ENCODE measurements at regions not wholly inside any gene's neighbourhood (a gene's known extent, or its start where the extent isn't known, plus 50 kb on each side); places are given as distances from the start of the nearest gene placed in this dataset.

GRCh38 chr7:46550864-46551263, 629.8 kb upstream of the IGFBP3 start:
- Mint-ChIP-seq H3K27me3 (no peaks in the 10 kb centered on the region), H3K36me3 (no peaks in the 10 kb centered on the region), H3K9me3 (peaks cover 0 to 17% (median 1%) of the 10 kb centered on the region in 7 donors), H3K27ac (no peak overlapping the region), H3K4me1 (peaks cover 0 to 5% (median 0%) of the 10 kb centered on the region in 4 donors), H3K4me3 (no peak overlapping the region)
- no peaks in the 10 kb centered on the region for H3K27me3 ChIP-seq (ENCODE audit: control insufficient read depth, insufficient read depth, low read length)
- H3K27ac ChIP-seq (ENCODE audit: insufficient read depth, low read length, poor library complexity, severe bottlenecking): no peak overlapping the region
- DNase-seq (no peak), ATAC-seq (ENCODE audit: low read depth in 2 of 2) (no peak)
- no peaks in the 10 kb centered on the region for H3K36me3 ChIP-seq (ENCODE audit: control insufficient read depth, insufficient read depth, low read length)
- no peaks in the 10 kb centered on the region for H3K9me3 ChIP-seq (ENCODE audit: control insufficient read depth in 2 of 2, low read length in 2 of 2)
- H3K4me3 ChIP-seq (ENCODE audit: low read depth, low read length): no peak overlapping the region
- no peaks in the 10 kb centered on the region for H3K4me1 ChIP-seq (ENCODE audit: control insufficient read depth, insufficient read depth, low read length, poor library complexity, severe bottlenecking)

- H3K9me3 Mint-ChIP-seq: peaks cover 0 to 20% (median 3%) of the 10 kb centered on the region in 7 donors
- no peaks in the 10 kb centered on the region for H3K27me3 ChIP-seq (ENCODE audit: control insufficient read depth, insufficient read depth, low read length)
- H3K36me3 ChIP-seq (ENCODE audit: control insufficient read depth, insufficient read depth, low read length): no peaks in the 10 kb centered on the region
- no peak overlapping the region for H3K27ac Mint-ChIP-seq
- no peak for ATAC-seq (ENCODE audit: low read depth in 2 of 2)
- H3K9me3 ChIP-seq (ENCODE audit: control insufficient read depth in 2 of 2, low read length in 2 of 2): no peaks in the 10 kb centered on the region
- H3K36me3 Mint-ChIP-seq: no peaks in the 10 kb centered on the region
- no peaks in the 10 kb centered on the region for H3K27me3 Mint-ChIP-seq
- H3K4me3 Mint-ChIP-seq: no peak overlapping the region
- H3K27ac ChIP-seq (ENCODE audit: insufficient read depth, low read length, poor library complexity, severe bottlenecking): no peak overlapping the region
- DNase-seq: no peak
- H3K4me1 ChIP-seq (ENCODE audit: control insufficient read depth, insufficient read depth, low read length, poor library complexity, severe bottlenecking): no peaks in the 10 kb centered on the region
- peaks cover 0 to 5% (median 0%) of the 10 kb centered on the region in 4 donors for H3K4me1 Mint-ChIP-seq
- H3K4me3 ChIP-seq (ENCODE audit: low read depth, low read length): no peak overlapping the region
Measured at GRCh38 chr7:46549892-46550639, 629.0 kb upstream of the IGFBP3 start.

GRCh38 chr7:46549347-46549746, 628.3 kb upstream of the IGFBP3 start:
- no peaks in the 10 kb centered on the region for H3K36me3 ChIP-seq (ENCODE audit: control insufficient read depth, insufficient read depth, low read length)
- no peak overlapping the region for H3K4me3 Mint-ChIP-seq
- H3K27ac ChIP-seq (ENCODE audit: insufficient read depth, low read length, poor library complexity, severe bottlenecking): no peak overlapping the region
- H3K27me3 Mint-ChIP-seq: no peaks in the 10 kb centered on the region
- DNase-seq (no peak), ATAC-seq (ENCODE audit: low read depth in 2 of 2) (no peak)
- H3K27me3 ChIP-seq (ENCODE audit: control insufficient read depth, insufficient read depth, low read length): no peaks in the 10 kb centered on the region
- no peak overlapping the region for H3K27ac Mint-ChIP-seq
- no peak overlapping the region for H3K4me3 ChIP-seq (ENCODE audit: low read depth, low read length)
- H3K4me1 Mint-ChIP-seq: peaks cover 0 to 5% (median 0%) of the 10 kb centered on the region in 4 donors
- H3K4me1 ChIP-seq (ENCODE audit: control insufficient read depth, insufficient read depth, low read length, poor library complexity, severe bottlenecking): no peaks in the 10 kb centered on the region
- no peaks in the 10 kb centered on the region for H3K9me3 ChIP-seq (ENCODE audit: control insufficient read depth in 2 of 2, low read length in 2 of 2)
- peaks cover 0 to 24% (median 3%) of the 10 kb centered on the region in 7 donors for H3K9me3 Mint-ChIP-seq
- no peaks in the 10 kb centered on the region for H3K36me3 Mint-ChIP-seq

GRCh38 chr7:46547044-46547443, 626.0 kb upstream of the IGFBP3 start:
- Histone ChIP-seq H3K4me3 (ENCODE audit: low read depth, low read length) (no peak overlapping the region), H3K4me1 (ENCODE audit: control insufficient read depth, insufficient read depth, low read length, poor library complexity, severe bottlenecking) (no peaks in the 10 kb centered on the region), H3K36me3 (ENCODE audit: control insufficient read depth, insufficient read depth, low read length) (no peaks in the 10 kb centered on the region), H3K9me3 (ENCODE audit: control insufficient read depth in 2 of 2, low read length in 2 of 2) (no peaks in the 10 kb centered on the region), H3K27me3 (ENCODE audit: control insufficient read depth, insufficient read depth, low read length) (no peaks in the 10 kb centered on the region), H3K27ac (ENCODE audit: insufficient read depth, low read length, poor library complexity, severe bottlenecking) (no peak overlapping the region)
- ATAC-seq (ENCODE audit: low read depth in 2 of 2): no peak
- no peaks in the 10 kb centered on the region for H3K4me1 Mint-ChIP-seq
- no peak overlapping the region for H3K4me3 Mint-ChIP-seq
- H3K36me3 Mint-ChIP-seq: no peaks in the 10 kb centered on the region
- no peaks in the 10 kb centered on the region for H3K27me3 Mint-ChIP-seq
- H3K9me3 Mint-ChIP-seq: peaks cover 0 to 12% (median 3%) of the 10 kb centered on the region in 7 donors
- no peak for DNase-seq
- H3K27ac Mint-ChIP-seq: no peak overlapping the region

DNA sequence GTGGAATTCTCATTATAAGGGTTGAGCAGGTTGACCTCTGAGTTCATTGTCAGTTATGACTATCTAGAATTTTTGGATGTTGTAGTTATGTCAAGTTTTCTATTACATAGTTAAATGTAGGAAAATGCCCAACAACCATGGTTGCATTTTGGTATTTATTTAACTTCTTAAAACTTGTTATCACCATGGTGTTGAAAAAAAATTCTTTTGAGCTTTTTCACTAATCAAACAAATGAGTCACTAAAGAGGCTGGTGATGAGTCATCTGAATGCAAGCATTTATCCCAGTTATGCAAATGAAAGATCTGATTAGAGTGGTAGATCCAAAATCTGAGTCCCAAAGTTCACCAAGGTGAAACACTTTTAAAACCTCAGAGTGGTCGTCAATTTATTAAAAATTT, 624.7 kb upstream of the IGFBP3 start:
- no peaks in the 10 kb centered on the region for H3K27me3 ChIP-seq (ENCODE audit: control insufficient read depth, insufficient read depth, low read length)
- H3K4me3 ChIP-seq (ENCODE audit: low read depth, low read length): no peak overlapping the region
- H3K4me3 Mint-ChIP-seq: no peak overlapping the region
- no peaks in the 10 kb centered on the region for H3K36me3 Mint-ChIP-seq
- H3K27me3 Mint-ChIP-seq: no peaks in the 10 kb centered on the region
- ATAC-seq (ENCODE audit: low read depth in 2 of 2): no peak
- no peak overlapping the region for H3K27ac ChIP-seq (ENCODE audit: insufficient read depth, low read length, poor library complexity, severe bottlenecking)
- no peaks in the 10 kb centered on the region for H3K4me1 ChIP-seq (ENCODE audit: control insufficient read depth, insufficient read depth, low read length, poor library complexity, severe bottlenecking)
- no peak overlapping the region for H3K27ac Mint-ChIP-seq
- no peaks in the 10 kb centered on the region for H3K36me3 ChIP-seq (ENCODE audit: control insufficient read depth, insufficient read depth, low read length)
- H3K9me3 ChIP-seq (ENCODE audit: control insufficient read depth in 2 of 2, low read length in 2 of 2): no peaks in the 10 kb centered on the region
- H3K4me1 Mint-ChIP-seq: no peaks in the 10 kb centered on the region
- no peak for DNase-seq
- peaks cover 0 to 10% (median 2%) of the 10 kb centered on the region in 7 donors for H3K9me3 Mint-ChIP-seq

- H3K27ac ChIP-seq (ENCODE audit: insufficient read depth, low read length, poor library complexity, severe bottlenecking): no peak overlapping the region
- Mint-ChIP-seq H3K36me3 (no peaks in the 10 kb centered on the region), H3K27ac (no peak overlapping the region), H3K4me1 (no peaks in the 10 kb centered on the region), H3K9me3 (peaks cover 0 to 10% (median 2%) of the 10 kb centered on the region in 7 donors), H3K4me3 (no peak overlapping the region), H3K27me3 (no peaks in the 10 kb centered on the region)
- no peaks in the 10 kb centered on the region for H3K36me3 ChIP-seq (ENCODE audit: control insufficient read depth, insufficient read depth, low read length)
- DNase-seq (no peak), ATAC-seq (ENCODE audit: low read depth in 2 of 2) (no peak)
- no peaks in the 10 kb centered on the region for H3K9me3 ChIP-seq (ENCODE audit: control insufficient read depth in 2 of 2, low read length in 2 of 2)
- H3K4me3 ChIP-seq (ENCODE audit: low read depth, low read length): no peak overlapping the region
- no peaks in the 10 kb centered on the region for H3K4me1 ChIP-seq (ENCODE audit: control insufficient read depth, insufficient read depth, low read length, poor library complexity, severe bottlenecking)
- H3K27me3 ChIP-seq (ENCODE audit: control insufficient read depth, insufficient read depth, low read length): no peaks in the 10 kb centered on the region
Measured at GRCh38 chr7:46544396-46545008, 623.4 kb upstream of the IGFBP3 start.

DNA sequence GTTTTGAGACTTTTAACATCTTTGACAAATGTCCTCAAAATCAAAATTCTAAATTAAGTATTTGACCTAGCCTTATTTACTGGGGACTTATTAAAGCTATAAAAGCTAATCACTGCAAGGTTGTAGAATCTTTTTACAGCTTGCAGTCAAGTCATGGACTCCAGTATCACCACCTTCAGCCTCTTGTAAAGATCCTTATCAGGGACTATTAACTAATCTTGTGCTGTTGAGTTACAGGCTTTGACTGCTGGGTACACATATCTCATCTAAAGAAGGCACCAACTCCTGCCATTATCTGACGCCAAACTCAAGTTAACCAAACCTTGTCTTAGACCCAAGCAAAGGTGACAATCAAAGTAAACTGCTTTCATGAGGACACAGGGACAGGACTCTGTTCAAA, 621.0 kb upstream of the IGFBP3 start:
- Mint-ChIP-seq H3K36me3 (no peaks in the 10 kb centered on the region), H3K9me3 (peaks cover 0 to 10% (median 2%) of the 10 kb centered on the region in 7 donors), H3K27me3 (no peaks in the 10 kb centered on the region), H3K4me3 (no peak overlapping the region), H3K4me1 (no peaks in the 10 kb centered on the region), H3K27ac (no peak overlapping the region)
- Histone ChIP-seq H3K4me1 (ENCODE audit: control insufficient read depth, insufficient read depth, low read length, poor library complexity, severe bottlenecking) (no peaks in the 10 kb centered on the region), H3K27ac (ENCODE audit: insufficient read depth, low read length, poor library complexity, severe bottlenecking) (no peak overlapping the region), H3K27me3 (ENCODE audit: control insufficient read depth, insufficient read depth, low read length) (no peaks in the 10 kb centered on the region), H3K36me3 (ENCODE audit: control insufficient read depth, insufficient read depth, low read length) (no peaks in the 10 kb centered on the region), H3K9me3 (ENCODE audit: control insufficient read depth in 2 of 2, low read length in 2 of 2) (no peaks in the 10 kb centered on the region), H3K4me3 (ENCODE audit: low read depth, low read length) (no peak overlapping the region)
- no peak for DNase-seq
- ATAC-seq (ENCODE audit: low read depth in 2 of 2): no peak
